Endothelial cell of umbilical vein (primary cell): ENCODE measurements at regions not wholly inside any gene's neighbourhood (a gene's known extent, or its start where the extent isn't known, plus 50 kb on each side); places are given as distances from the start of the nearest gene placed in this dataset.

ENCODE experiments used
- BruUV-seq: library from RNA; stranded (reverse); fragments of 400-500 nt; replicated peaks from 2 replicates; lab custom pipeline; 2021; lab: Mats Ljungman, UMichigan
- CTCF ChIA-PET: fragments of 300-600, 350-600 bp; sonication (Branson Sonifier 250); formaldehyde crosslinking; loops from one replicate; lab custom pipeline; 2021; ENCODE audit warnings: antibody characterized with exemption, inconsistent platforms; lab: Charles Lee
- POLR2A ChIA-PET: fragments of 300-600, 350-600 bp; sonication (Branson Sonifier 250); formaldehyde crosslinking; loops from one replicate; lab custom pipeline; 2021; ENCODE audit warnings: antibody characterized with exemption, inconsistent platforms; lab: Charles Lee
- DNase-seq: peaks from one replicate; pipeline ENCODE4 v3.0.0-alpha.2; 2011; ENCODE audit warnings: low read depth, low spot score
- FAIRE-seq: peaks from 2 replicates; lab custom pipeline; 2011; peaks lifted over from hg19 to GRCh38; lab: Jason Lieb, UNC
- H2AFZ ChIP-seq: 2 replicates; pipeline ENCODE4 v1.6.0; 2012; ENCODE audit warnings: low read depth, low read length, control low read depth, inconsistent platforms
- H3K27ac ChIP-seq: 2 replicates; pipeline ENCODE4 v1.5.1; 2011; ENCODE audit warnings: low read depth, mild to moderate bottlenecking, control low read depth, low read length, moderate library complexity; ENCODE audit not compliant: insufficient read depth
- H3K27me3 ChIP-seq, 2 experiments: 2 replicates each; pipeline versions ENCODE4 v1.6.0 to v1.6.1; 2011; ENCODE audit warnings: low read length in 2 of 2, mixed read lengths in 1 of 2; ENCODE audit not compliant: control insufficient read depth in 2 of 2, insufficient read depth in 2 of 2
- H3K36me3 ChIP-seq, 2 experiments: 2 replicates in 1 of 2; 3 replicates in 1 of 2; pipeline ENCODE4 v1.5.1; 2011; ENCODE audit warnings: low read length in 2 of 2, mild to moderate bottlenecking in 1 of 2, moderate library complexity in 1 of 2; ENCODE audit not compliant: control insufficient read depth in 2 of 2, insufficient read depth in 2 of 2; ENCODE audit errors: extremely low read depth in 1 of 2
- H3K4me1 ChIP-seq: 3 replicates; pipeline ENCODE4 v1.5.1; 2011; ENCODE audit warnings: mild to moderate bottlenecking, low read length; ENCODE audit not compliant: control insufficient read depth, insufficient read depth; ENCODE audit errors: extremely low read depth
- H3K4me2 ChIP-seq: 2 replicates; pipeline ENCODE4 v1.6.1; 2011; ENCODE audit warnings: low read length, control low read depth, mixed read lengths; ENCODE audit not compliant: insufficient read depth
- H3K4me3 ChIP-seq, 3 experiments: fragments of 200-600 bp in 1 of 3; sonication (generic), shearing (Covaris generic) in 1 of 3; replicated peaks in 1 of 3; 2 replicates each; pipeline ENCODE4 v1.5.1; 2011 to 2016; ENCODE audit warnings: control low read depth in 3 of 3, low read length in 3 of 3, mild to moderate bottlenecking in 2 of 3, inconsistent platforms in 1 of 3, low read depth in 1 of 3, moderate library complexity in 1 of 3; ENCODE audit not compliant: insufficient read depth in 1 of 3
- H3K79me2 ChIP-seq: 2 replicates; pipeline ENCODE4 v1.6.0; 2012; ENCODE audit warnings: low read length, inconsistent platforms; ENCODE audit not compliant: control insufficient read depth, insufficient read depth
- H3K9ac ChIP-seq: replicated peaks from 2 replicates; pipeline ENCODE3; 2011; ENCODE audit warnings: low read length, control low read depth; ENCODE audit not compliant: insufficient read depth; ENCODE audit errors: extremely low read depth
- H3K9me1 ChIP-seq: replicated peaks from 3 replicates; pipeline ENCODE4 v1.6.0; 2011; ENCODE audit warnings: mild to moderate bottlenecking, low read length; ENCODE audit not compliant: control insufficient read depth, insufficient read depth; ENCODE audit errors: extremely low read depth
- H3K9me3 ChIP-seq: replicated peaks from 2 replicates; pipeline ENCODE4 v1.5.1; 2012; ENCODE audit warnings: low read length, inconsistent platforms; ENCODE audit not compliant: control insufficient read depth, insufficient read depth
- H4K20me1 ChIP-seq: replicated peaks from 2 replicates; pipeline ENCODE3; 2011; ENCODE audit warnings: mild to moderate bottlenecking, low read length; ENCODE audit not compliant: control insufficient read depth, insufficient read depth; ENCODE audit errors: extremely low read depth
- EZH2 ChIP-seq: IDR thresholded peaks from 2 replicates; pipeline ENCODE4 v1.6.1; 2012; ENCODE audit warnings: borderline replicate concordance, low read depth, mild to moderate bottlenecking, moderate library complexity, low read length, inconsistent platforms; ENCODE audit not compliant: severe bottlenecking
- FOS ChIP-seq: IDR thresholded peaks from 2 replicates; pipeline ENCODE4 v1.6.1; 2011; ENCODE audit warnings: mild to moderate bottlenecking, low read length, moderate library complexity, borderline replicate concordance; ENCODE audit not compliant: insufficient read depth
- GATA2 ChIP-seq: IDR thresholded peaks from 2 replicates; pipeline ENCODE4 v1.7.0; 2011; ENCODE audit warnings: low read depth, mild to moderate bottlenecking, moderate library complexity, mixed read lengths, low read length; ENCODE audit not compliant: insufficient read length, insufficient read depth
- JUN ChIP-seq: IDR thresholded peaks from 2 replicates; pipeline ENCODE4 v1.6.1; 2011; ENCODE audit warnings: borderline replicate concordance, low read depth; ENCODE audit not compliant: insufficient read length, insufficient read depth
- MYC ChIP-seq: IDR thresholded peaks from one replicate; pipeline ENCODE4 v1.6.1; 2011; ENCODE audit warnings: mild to moderate bottlenecking, low read depth, low read length
- POLR2A ChIP-seq: IDR thresholded peaks from 2 replicates; pipeline ENCODE4 v1.6.1; 2012; ENCODE audit warnings: low read depth, mild to moderate bottlenecking, control low read depth, low read length
- POLR2AphosphoS5 ChIP-seq: IDR thresholded peaks from 2 replicates; pipeline ENCODE4 v1.6.1; 2012; ENCODE audit warnings: low read depth, mild to moderate bottlenecking, control low read depth, low read length, moderate library complexity; ENCODE audit not compliant: insufficient read depth
- dilution Hi-C: fragments of 300-500 bp; cut with MboI; formaldehyde crosslinking; loops from one replicate; pipeline ENCODE4 v1.15.0; 2019; ENCODE audit warnings: low sequenced_read_pairs; ENCODE audit not compliant: extremely low pct_ligation_motif_present
- intact Hi-C: fragments of 100-400 bp; cut with micrococcal nuclease; formaldehyde crosslinking; loops from one replicate; pipeline ENCODE4 v1.10.0; 2022
- TF ChIP-seq, protein P1 (sequence below): IDR thresholded peaks from 2 replicates; pipeline ENCODE4 v1.6.1; 2011; ENCODE audit not compliant: insufficient read depth, insufficient read length
- TF ChIP-seq, protein P2 (sequence below), 2 donors: IDR thresholded peaks; 1 replicate in 1 of 2; 2 replicates in 1 of 2; pipeline ENCODE4 v1.5.1; 2011; ENCODE audit warnings: low read length in 2 of 2, mild to moderate bottlenecking in 2 of 2, moderate library complexity in 2 of 2, control low read depth in 1 of 2, inconsistent platforms in 1 of 2, low read depth in 1 of 2; ENCODE audit not compliant: insufficient read depth in 1 of 2; ENCODE audit errors: extremely low read depth in 1 of 2

GRCh38 chr6:145546265-145546664, 189.1 kb downstream of the EPM2A start:
- FAIRE-seq: no peak
- ChIA-PET POLR2A (no interaction called here), CTCF (no interaction called here)
- H3K79me2 ChIP-seq: no peaks in the 10 kb centered on the region
- no peak overlapping the region for H2AFZ ChIP-seq
- dilution Hi-C loops: no loop called here
- BruUV-seq: no TSS peak
- H3K4me1 ChIP-seq: no peaks in the 10 kb centered on the region
- no peaks in the 10 kb centered on the region for H3K9me1 ChIP-seq
- no peaks in the 10 kb centered on the region for H3K36me3 ChIP-seq
- H3K4me2 ChIP-seq: no peak overlapping the region
- TF ChIP-seq MYC: no peak
- TF ChIP-seq, protein P1, sequence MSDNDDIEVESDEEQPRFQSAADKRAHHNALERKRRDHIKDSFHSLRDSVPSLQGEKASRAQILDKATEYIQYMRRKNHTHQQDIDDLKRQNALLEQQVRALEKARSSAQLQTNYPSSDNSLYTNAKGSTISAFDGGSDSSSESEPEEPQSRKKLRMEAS: no peak
- no peak for TF ChIP-seq EZH2
- no peak for TF ChIP-seq GATA2
- TF ChIP-seq, protein P2, sequence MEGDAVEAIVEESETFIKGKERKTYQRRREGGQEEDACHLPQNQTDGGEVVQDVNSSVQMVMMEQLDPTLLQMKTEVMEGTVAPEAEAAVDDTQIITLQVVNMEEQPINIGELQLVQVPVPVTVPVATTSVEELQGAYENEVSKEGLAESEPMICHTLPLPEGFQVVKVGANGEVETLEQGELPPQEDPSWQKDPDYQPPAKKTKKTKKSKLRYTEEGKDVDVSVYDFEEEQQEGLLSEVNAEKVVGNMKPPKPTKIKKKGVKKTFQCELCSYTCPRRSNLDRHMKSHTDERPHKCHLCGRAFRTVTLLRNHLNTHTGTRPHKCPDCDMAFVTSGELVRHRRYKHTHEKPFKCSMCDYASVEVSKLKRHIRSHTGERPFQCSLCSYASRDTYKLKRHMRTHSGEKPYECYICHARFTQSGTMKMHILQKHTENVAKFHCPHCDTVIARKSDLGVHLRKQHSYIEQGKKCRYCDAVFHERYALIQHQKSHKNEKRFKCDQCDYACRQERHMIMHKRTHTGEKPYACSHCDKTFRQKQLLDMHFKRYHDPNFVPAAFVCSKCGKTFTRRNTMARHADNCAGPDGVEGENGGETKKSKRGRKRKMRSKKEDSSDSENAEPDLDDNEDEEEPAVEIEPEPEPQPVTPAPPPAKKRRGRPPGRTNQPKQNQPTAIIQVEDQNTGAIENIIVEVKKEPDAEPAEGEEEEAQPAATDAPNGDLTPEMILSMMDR (IDR thresholded peaks at IDR 0.05; ENCODE audit: extremely low read depth in 1 of 2, insufficient read depth in 1 of 2, low read depth in 1 of 2, low read length in 2 of 2): no peak
- no peak for TF ChIP-seq POLR2AphosphoS5
- TF ChIP-seq POLR2A: no peak
- no peak for TF ChIP-seq JUN
- no peak for TF ChIP-seq FOS
- peaks cover 0 to 2% of the 10 kb centered on the region in 2 experiments for H3K27me3 ChIP-seq
- H3K9ac ChIP-seq: no peak overlapping the region
- intact Hi-C loops: no loop called here
- no peak for DNase-seq
- H3K9me3 ChIP-seq: no peaks in the 10 kb centered on the region
- no peak overlapping the region for H3K4me3 ChIP-seq
- H4K20me1 ChIP-seq: no peaks in the 10 kb centered on the region
- H3K27ac ChIP-seq: no peak overlapping the region
